HEK293T (cell line): ENCODE measurements at regions not wholly inside any gene's neighbourhood (a gene's known extent, or its start where the extent isn't known, plus 50 kb on each side); places are given as distances from the start of the nearest gene placed in this dataset.

Experiments
- ARNT ChIP-seq: fragments of 450-650 bp; IDR thresholded peaks from 2 replicates; pipeline ENCODE4 v1.6.1; 2017; ENCODE audit warnings: mild to moderate bottlenecking
- BHLHE40 ChIP-seq: fragments of 450-650 bp; IDR thresholded peaks from 2 replicates; pipeline ENCODE4 v1.6.1; 2016; ENCODE audit warnings: mild to moderate bottlenecking, moderate library complexity, borderline replicate concordance
- CTBP1 ChIP-seq: fragments of 450-650 bp; IDR thresholded peaks from 2 replicates; pipeline ENCODE4 v1.6.1; 2016; ENCODE audit warnings: borderline replicate concordance
- ELF4 ChIP-seq: fragments of 450-650 bp; IDR thresholded peaks from 2 replicates; pipeline ENCODE4 v1.6.1; 2017; ENCODE audit warnings: antibody characterized with exemption
- FOXM1 ChIP-seq: fragments of 450-650 bp; IDR thresholded peaks from 2 replicates; pipeline ENCODE4 v1.6.1; 2017; ENCODE audit warnings: mild to moderate bottlenecking, borderline replicate concordance
- HDGF ChIP-seq: fragments of 450-650 bp; IDR thresholded peaks from 2 replicates; pipeline ENCODE4 v1.6.1; 2017; ENCODE audit warnings: antibody characterized with exemption, borderline replicate concordance
- LEF1 ChIP-seq: fragments of 450-650 bp; IDR thresholded peaks from 2 replicates; pipeline ENCODE4 v1.6.1; 2017; ENCODE audit warnings: mild to moderate bottlenecking, borderline replicate concordance
- NFRKB ChIP-seq: fragments of 450-650 bp; IDR thresholded peaks from 2 replicates; pipeline ENCODE4 v1.6.1; 2016; ENCODE audit warnings: mild to moderate bottlenecking, moderate library complexity
- SP1 ChIP-seq: fragments of 450-650 bp; IDR thresholded peaks from 2 replicates; pipeline ENCODE4 v1.6.1; 2017
- SUZ12 ChIP-seq: fragments of 450-650 bp; IDR thresholded peaks from 2 replicates; pipeline ENCODE4 v1.6.1; 2016; ENCODE audit warnings: mild to moderate bottlenecking
- TARDBP ChIP-seq: fragments of 450-650 bp; IDR thresholded peaks from 2 replicates; pipeline ENCODE4 v1.6.1; 2016
- TF ChIP-seq, protein P1 (sequence below): fragments of 450-650 bp; IDR thresholded peaks from 2 replicates; pipeline ENCODE4 v1.6.1; 2016

DNA sequence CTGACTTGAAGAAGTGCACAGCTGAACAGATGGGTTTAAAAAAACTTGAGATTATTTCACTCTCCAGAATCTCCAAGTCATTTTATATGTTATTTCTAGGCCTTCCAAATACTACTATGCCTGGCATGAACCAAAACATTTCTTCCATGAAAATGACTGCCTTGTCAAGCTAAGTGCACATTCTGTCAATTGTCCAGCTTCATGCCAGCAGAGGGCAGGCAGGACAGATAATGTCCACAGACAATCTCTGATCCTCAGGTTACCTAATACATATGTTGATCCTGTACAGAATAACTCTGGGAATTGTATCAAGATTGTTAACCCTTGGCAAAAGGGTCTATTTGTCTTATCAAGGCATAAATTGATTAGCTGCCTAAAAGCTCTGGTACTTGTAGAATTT, 229.5 kb downstream of the AASDHPPT start:
- TF ChIP-seq SP1 (no peak), HDGF (no peak), FOXM1 (no peak), TARDBP (no peak), ELF4 (no peak), BHLHE40 (no peak), SUZ12 (no peak), NFRKB (no peak), ARNT (no peak), CTBP1 (no peak), LEF1 (no peak)
- TF ChIP-seq, protein P1, sequence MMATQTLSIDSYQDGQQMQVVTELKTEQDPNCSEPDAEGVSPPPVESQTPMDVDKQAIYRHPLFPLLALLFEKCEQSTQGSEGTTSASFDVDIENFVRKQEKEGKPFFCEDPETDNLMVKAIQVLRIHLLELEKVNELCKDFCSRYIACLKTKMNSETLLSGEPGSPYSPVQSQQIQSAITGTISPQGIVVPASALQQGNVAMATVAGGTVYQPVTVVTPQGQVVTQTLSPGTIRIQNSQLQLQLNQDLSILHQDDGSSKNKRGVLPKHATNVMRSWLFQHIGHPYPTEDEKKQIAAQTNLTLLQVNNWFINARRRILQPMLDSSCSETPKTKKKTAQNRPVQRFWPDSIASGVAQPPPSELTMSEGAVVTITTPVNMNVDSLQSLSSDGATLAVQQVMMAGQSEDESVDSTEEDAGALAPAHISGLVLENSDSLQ: no peak
